ENCODE measurements at regions not wholly inside any gene's neighbourhood (a gene's known extent, or its start where the extent isn't known, plus 50 kb on each side); places are given as distances from the start of the nearest gene placed in this dataset.
A peak's percentile ranks its signal among the peaks of the same experiment; 100 is the strongest.

- no peak for FAIRE-seq
These were observed 305.0 kb upstream of the RUNX1 start for GRCh38 chr21:35354078-35354477.

GRCh38 chr21:35352793-35353192 is 303.7 kb upstream of the RUNX1 start:
- no peak for FAIRE-seq

GRCh38 chr21:35352066-35352770 is 303.1 kb upstream of the RUNX1 start:
- FAIRE-seq: no peak

GRCh38 chr21:35351434-35351833 is 302.3 kb upstream of the RUNX1 start:
- FAIRE-seq: no peak

GRCh38 chr21:35350965-35351364 is 301.9 kb upstream of the RUNX1 start:
- FAIRE-seq: no peak

- FAIRE-seq: no peak
These were observed 300.4 kb upstream of the RUNX1 start for GRCh38 chr21:35349376-35350080.

GRCh38 chr21:35348686-35349085 is 299.6 kb upstream of the RUNX1 start:
- FAIRE-seq: no peak

GRCh38 chr21:35346697-35347096 is 297.6 kb upstream of the RUNX1 start:
- FAIRE-seq: no peak

GRCh38 chr21:35345954-35346353 is 296.9 kb upstream of the RUNX1 start:
- FAIRE-seq: no peak

GRCh38 chr21:35344582-35344981 is 295.5 kb upstream of the RUNX1 start:
- FAIRE-seq: no peak

GRCh38 chr21:35343046-35343819 is 294.1 kb upstream of the RUNX1 start:
- FAIRE-seq: no peak

GRCh38 chr21:35342440-35342839 is 293.3 kb upstream of the RUNX1 start:
- no peak for FAIRE-seq

- FAIRE-seq: no peak
These were observed 291.2 kb upstream of the RUNX1 start for GRCh38 chr21:35340273-35340672.

- no peak for FAIRE-seq
These were observed 290.0 kb upstream of the RUNX1 start for GRCh38 chr21:35338881-35339632.

- no peak for FAIRE-seq
These were observed 289.2 kb upstream of the RUNX1 start for GRCh38 chr21:35338281-35338680.

GRCh38 chr21:35337573-35337972 is 288.5 kb upstream of the RUNX1 start:
- FAIRE-seq: no peak

GRCh38 chr21:35336534-35336933 is 287.4 kb upstream of the RUNX1 start:
- no peak for FAIRE-seq

GRCh38 chr21:35335951-35336446 is 286.9 kb upstream of the RUNX1 start:
- no peak for FAIRE-seq

- no peak for FAIRE-seq
These were observed 284.9 kb upstream of the RUNX1 start for GRCh38 chr21:35333831-35334618.

GRCh38 chr21:35332841-35333426 is 283.8 kb upstream of the RUNX1 start:
- FAIRE-seq: no peak

- FAIRE-seq: peak; percentile 55
These were observed 281.0 kb upstream of the RUNX1 start for GRCh38 chr21:35329940-35330660.
